H1 (cell line): ENCODE measurements at regions not wholly inside any gene's neighbourhood (a gene's known extent, or its start where the extent isn't known, plus 50 kb on each side); places are given as distances from the start of the nearest gene placed in this dataset.

Experiments used
- CTCF ChIA-PET: fragments of 300-600 bp; sonication (Branson Sonifier 250); formaldehyde crosslinking; loops from one replicate; lab custom pipeline; 2021; ENCODE audit not compliant: partially characterized antibody; lab: Charles Lee
- POLR2A ChIA-PET: fragments of 300-600 bp; sonication (Branson Sonifier 250); formaldehyde crosslinking; loops from one replicate; lab custom pipeline; 2021; ENCODE audit warnings: inconsistent platforms; ENCODE audit not compliant: partially characterized antibody; lab: Charles Lee
- DNase-seq, 2 experiments: peaks; one replicate each; pipeline versions ENCODE4 v3.0.0 to v3.0.0-alpha.2; 2010 to 2022; ENCODE audit warnings: low spot score in 2 of 2, low read depth in 1 of 2, mixed read lengths in 1 of 2
- FAIRE-seq: peaks from 2 replicates; lab custom pipeline; 2011; peaks lifted over from hg19 to GRCh38; lab: Jason Lieb, UNC
- H2AFZ ChIP-seq: 2 replicates; pipeline ENCODE4 v1.8.1; 2012; ENCODE audit warnings: low read length, inconsistent platforms
- H2AK5ac ChIP-seq: 2 replicates; pipeline ENCODE4 v1.6.1; 2013; ENCODE audit warnings: low read depth, low read length
- H2BK120ac ChIP-seq: replicated peaks from 2 replicates; pipeline ENCODE3; 2013; ENCODE audit warnings: low read depth, low read length, inconsistent platforms
- H2BK12ac ChIP-seq: 2 replicates; pipeline ENCODE4 v1.6.1; 2013; ENCODE audit warnings: low read depth, low read length
- H2BK15ac ChIP-seq: 2 replicates; pipeline ENCODE4 v1.6.1; 2013; ENCODE audit warnings: low read length
- H2BK20ac ChIP-seq: 2 replicates; pipeline ENCODE4 v1.6.1; 2013; ENCODE audit warnings: low read length
- H2BK5ac ChIP-seq: 2 replicates; pipeline ENCODE4 v1.6.1; 2013; ENCODE audit warnings: low read depth, low read length
- H3K14ac ChIP-seq: 2 replicates; pipeline ENCODE4 v1.6.1; 2013; ENCODE audit warnings: inconsistent platforms; ENCODE audit not compliant: insufficient read length
- H3K18ac ChIP-seq: 2 replicates; pipeline ENCODE4 v1.6.1; 2013; ENCODE audit warnings: low read length; ENCODE audit errors: extremely low read depth
- H3K23ac ChIP-seq: 2 replicates; pipeline ENCODE4 v1.6.1; 2013; ENCODE audit warnings: inconsistent platforms; ENCODE audit not compliant: insufficient read length
- H3K23me2 ChIP-seq: 2 replicates; pipeline ENCODE4 v1.6.1; 2013; ENCODE audit warnings: low read depth, low read length
- H3K27ac ChIP-seq: 2 replicates; pipeline ENCODE4 v1.6.1; 2011; ENCODE audit warnings: low read depth, low read length, inconsistent platforms
- H3K27me3 ChIP-seq, 4 experiments: replicated peaks in 1 of 4; 1 replicate in 1 of 4; 2 replicates in 3 of 4; pipeline versions ENCODE4 v1.6.1 to v1.8.1; 2011 to 2013; ENCODE audit warnings: low read length in 3 of 4, mild to moderate bottlenecking in 3 of 4, inconsistent platforms in 2 of 4, mixed read lengths in 2 of 4, moderate library complexity in 1 of 4; ENCODE audit not compliant: control insufficient read depth in 3 of 4, insufficient read depth in 3 of 4; ENCODE audit errors: extremely low read depth in 1 of 4
- H3K36me3 ChIP-seq, 4 experiments: 2 replicates each; pipeline versions ENCODE4 v1.6.1 to v1.8.1; 2011 to 2013; ENCODE audit warnings: mild to moderate bottlenecking in 4 of 4, low read length in 3 of 4, moderate library complexity in 2 of 4, control low read depth in 1 of 4, inconsistent platforms in 1 of 4; ENCODE audit not compliant: insufficient read depth in 4 of 4, control insufficient read depth in 2 of 4
- H3K4ac ChIP-seq: replicated peaks from 2 replicates; pipeline ENCODE3; 2013; ENCODE audit warnings: low read length, low read depth, mixed read lengths, inconsistent platforms; ENCODE audit not compliant: insufficient read length
- H3K4me1 ChIP-seq, 4 experiments: replicated peaks in 1 of 4; 1 replicate in 1 of 4; 2 replicates in 3 of 4; pipeline versions ENCODE4 v1.6.1 to v1.8.1; 2011 to 2013; ENCODE audit warnings: low read length in 3 of 4, inconsistent platforms in 2 of 4, mixed read lengths in 1 of 4; ENCODE audit not compliant: insufficient read depth in 4 of 4, control insufficient read depth in 3 of 4
- H3K4me2 ChIP-seq, 2 experiments: 2 replicates each; pipeline versions ENCODE4 v1.6.1 to v1.8.1; 2011 to 2013; ENCODE audit warnings: low read depth in 2 of 2, low read length in 2 of 2, control low read depth in 1 of 2, inconsistent platforms in 1 of 2, mild to moderate bottlenecking in 1 of 2; ENCODE audit not compliant: insufficient read depth in 1 of 2
- H3K4me3 ChIP-seq, 4 experiments: fragments of 200-600, 300-600 bp in 1 of 4; sonication (generic), shearing (Covaris generic), sonication (Bioruptor Twin) in 1 of 4; 2 replicates each; pipeline versions ENCODE4 v1.5.1 to v1.8.1; 2011 to 2016; ENCODE audit warnings: low read length in 4 of 4, low read depth in 3 of 4, control low read depth in 2 of 4, inconsistent platforms in 2 of 4, mild to moderate bottlenecking in 2 of 4, mixed read lengths in 1 of 4, moderate library complexity in 1 of 4; ENCODE audit not compliant: insufficient read depth in 2 of 4; ENCODE audit errors: extremely low read depth in 1 of 4
- H3K56ac ChIP-seq: replicated peaks from 2 replicates; pipeline ENCODE3; 2013; ENCODE audit warnings: low read depth, mild to moderate bottlenecking, mixed read lengths, low read length, inconsistent platforms; ENCODE audit not compliant: insufficient read length
- H3K79me1 ChIP-seq: 2 replicates; pipeline ENCODE4 v1.6.1; 2013; ENCODE audit warnings: low read depth, low read length, control low read depth
- H3K79me2 ChIP-seq, 2 experiments: 2 replicates each; pipeline versions ENCODE4 v1.6.1 to v1.8.1; 2012 to 2013; ENCODE audit warnings: low read length in 2 of 2, mild to moderate bottlenecking in 2 of 2, inconsistent platforms in 1 of 2; ENCODE audit not compliant: insufficient read depth in 2 of 2, control insufficient read depth in 1 of 2
- H3K9ac ChIP-seq, 4 experiments: replicated peaks in 1 of 4; 1 replicate in 1 of 4; 2 replicates in 3 of 4; pipeline versions ENCODE4 v1.6.1 to v1.8.1; 2011 to 2013; ENCODE audit warnings: low read depth in 3 of 4, low read length in 3 of 4, control low read depth in 2 of 4, mild to moderate bottlenecking in 2 of 4, moderate library complexity in 2 of 4, inconsistent platforms in 1 of 4; ENCODE audit errors: extremely low read depth in 1 of 4
- H3K9me3 ChIP-seq, 2 experiments: 2 replicates each; pipeline versions ENCODE4 v1.6.1 to v1.8.1; 2012 to 2013; ENCODE audit warnings: mild to moderate bottlenecking in 2 of 2, moderate library complexity in 2 of 2, control low read depth in 1 of 2, inconsistent platforms in 1 of 2, low read depth in 1 of 2, low read length in 1 of 2, mixed read lengths in 1 of 2; ENCODE audit not compliant: insufficient read depth in 2 of 2
- H4K20me1 ChIP-seq, 2 experiments: replicated peaks in 1 of 2; 2 replicates each; pipeline versions ENCODE3 to v1.8.1; 2011 to 2013; ENCODE audit warnings: inconsistent platforms in 2 of 2, low read length in 2 of 2, mild to moderate bottlenecking in 1 of 2; ENCODE audit not compliant: insufficient read depth in 2 of 2, control insufficient read depth in 1 of 2
- H4K5ac ChIP-seq: 2 replicates; pipeline ENCODE4 v1.6.1; 2013; ENCODE audit warnings: low read length, low read depth, mixed read lengths, inconsistent platforms; ENCODE audit not compliant: insufficient read length
- H4K8ac ChIP-seq: 2 replicates; pipeline ENCODE4 v1.8.0; 2013; ENCODE audit warnings: mild to moderate bottlenecking, moderate library complexity, low read length, inconsistent platforms; ENCODE audit not compliant: insufficient read depth; ENCODE audit errors: extremely low read depth
- H4K91ac ChIP-seq: replicated peaks from 2 replicates; pipeline ENCODE3; 2013; ENCODE audit warnings: low read length, mixed read lengths, inconsistent platforms; ENCODE audit not compliant: insufficient read length
- CHD1 ChIP-seq: IDR thresholded peaks from 2 replicates; pipeline ENCODE4 v1.6.1; 2012; ENCODE audit warnings: low read depth, low read length, improper control_type of control experiment
- EGR1 ChIP-seq: IDR thresholded peaks from 2 replicates; pipeline ENCODE4 v1.6.1; 2011; ENCODE audit warnings: low read depth, low read length, borderline replicate concordance
- EZH2 ChIP-seq: fragments of 200-600 bp; sonication (generic); IDR thresholded peaks from 2 replicates; pipeline ENCODE4 v1.7.1; 2012; ENCODE audit warnings: low read depth, mild to moderate bottlenecking, moderate library complexity, low read length, inconsistent platforms; ENCODE audit not compliant: severe bottlenecking
- HDAC6 ChIP-seq: IDR thresholded peaks from one replicate; pipeline ENCODE4 v1.7.1; 2012; ENCODE audit warnings: low read depth, mild to moderate bottlenecking, inconsistent platforms, low read length, moderate library complexity
- KDM5A ChIP-seq: fragments of 200-600 bp; IDR thresholded peaks from 2 replicates; pipeline ENCODE4 v1.7.1; 2012; ENCODE audit warnings: mild to moderate bottlenecking, low read length, inconsistent platforms, mixed read lengths
- PHF8 ChIP-seq: fragments of 200-600 bp; sonication (generic); conservative IDR thresholded peaks from 2 replicates; pipeline ENCODE4 v1.7.1; 2012; ENCODE audit warnings: low read depth, mild to moderate bottlenecking, inconsistent platforms, low read length, moderate library complexity
- POU5F1 ChIP-seq: IDR thresholded peaks from 2 replicates; pipeline ENCODE4 v1.6.1; 2011; ENCODE audit warnings: low read depth, mild to moderate bottlenecking, low read length, moderate library complexity
- RAD21 ChIP-seq, 2 experiments: IDR thresholded peaks in 1 of 2; conservative IDR thresholded peaks in 1 of 2; 2 replicates each; pipeline ENCODE4 v1.6.1; 2011; ENCODE audit warnings: low read depth in 2 of 2, low read length in 2 of 2, improper control_type of control experiment in 1 of 2, inconsistent platforms in 1 of 2, mild to moderate bottlenecking in 1 of 2, moderate library complexity in 1 of 2
- RBBP5 ChIP-seq: IDR thresholded peaks from 2 replicates; pipeline ENCODE4 v1.7.1; 2012; ENCODE audit warnings: low read depth, mild to moderate bottlenecking, inconsistent platforms, low read length, moderate library complexity, borderline replicate concordance
- SIX5 ChIP-seq: IDR thresholded peaks from 2 replicates; pipeline ENCODE4 v1.6.1; 2011; ENCODE audit warnings: mild to moderate bottlenecking, low read depth, low read length
- SP2 ChIP-seq: IDR thresholded peaks from 2 replicates; pipeline ENCODE4 v1.6.1; 2012; ENCODE audit warnings: mild to moderate bottlenecking, low read length, inconsistent platforms
- SUZ12 ChIP-seq: fragments of 200-600 bp; sonication (generic); IDR thresholded peaks from 2 replicates; pipeline ENCODE4 v1.6.1; 2012; ENCODE audit warnings: mild to moderate bottlenecking, inconsistent platforms, low read length, moderate library complexity, mixed read lengths
- TCF12 ChIP-seq: IDR thresholded peaks from 2 replicates; pipeline ENCODE4 v1.6.1; 2011; ENCODE audit warnings: low read depth, mild to moderate bottlenecking, low read length
- WGBS, 2 experiments: shearing (Covaris generic) in 1 of 2; methylation state at CpG; one replicate each; pipeline versions ENCODE4 v1.1.6 to v1.1.7; 2013 to 2015; ENCODE audit warnings: low lambda C conversion rate in 2 of 2, mixed read lengths in 2 of 2, inconsistent platforms in 1 of 2, low coverage in 1 of 2, missing lambda C conversion rate in 1 of 2; ENCODE audit not compliant: insufficient replicate concordance in 2 of 2, insufficient coverage in 1 of 2, insufficient read length in 1 of 2; ENCODE audit errors: extremely low coverage in 1 of 2, missing lambda C conversion rate in 1 of 2; 5-methylcytosine and 5-hydroxymethylcytosine counted together

DNA sequence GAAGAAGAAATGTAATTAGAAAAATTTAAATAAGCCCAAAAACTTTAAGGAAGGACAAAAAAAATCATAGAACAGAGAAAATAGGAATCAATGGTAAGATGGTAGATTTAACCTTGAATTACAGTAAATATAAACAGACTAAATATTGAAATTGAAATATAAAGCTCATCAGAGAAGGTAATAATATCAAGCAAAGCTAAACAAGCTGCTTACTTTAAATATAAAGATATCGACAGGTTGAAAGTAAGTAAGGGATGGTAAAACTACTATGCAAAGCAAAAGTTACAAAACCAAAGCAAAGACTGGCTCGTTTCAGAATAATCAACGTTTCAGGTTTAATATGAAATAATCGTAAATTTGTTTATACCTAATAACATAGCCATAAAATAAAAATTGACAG, 137.0 kb upstream of the KCNJ15 start:
- H4K91ac ChIP-seq: no peak overlapping the region
- ChIA-PET POLR2A (no interaction called here), CTCF (interaction anchor here (0.6 kb wide), 1 partner anchor 1744 kb away, joined by 3 read pairs; no protein-coding TSS in a partner anchor)
- H2BK15ac ChIP-seq: no peak overlapping the region
- H3K27ac ChIP-seq: no peak overlapping the region
- no peak overlapping the region for H2BK20ac ChIP-seq
- peaks cover 0 to 2% of the 10 kb centered on the region in 2 experiments for H4K20me1 ChIP-seq
- WGBS, 2 experiments: 89% methylated on average over 4 of the region's 4 CpGs; no CpG with 5 or more reads in 1 of the 2 experiments
- no peaks in the 10 kb centered on the region; a peak in 1 of 8 replicates for H3K36me3 ChIP-seq
- FAIRE-seq (no peak), DNase-seq (no peak)
- no peak overlapping the region for H3K14ac ChIP-seq
- no peaks in the 10 kb centered on the region for H3K4me1 ChIP-seq
- H3K27me3 ChIP-seq: no peaks in the 10 kb centered on the region
- no peak overlapping the region for H3K9ac ChIP-seq
- H2BK12ac ChIP-seq: no peak overlapping the region
- H3K4ac ChIP-seq: no peak overlapping the region
- H2BK120ac ChIP-seq: no peak overlapping the region
- no peak overlapping the region for H3K23ac ChIP-seq
- H3K4me3 ChIP-seq: no peak overlapping the region
- H4K5ac ChIP-seq: no peak overlapping the region
- H3K79me2 ChIP-seq: no peaks in the 10 kb centered on the region
- H3K4me2 ChIP-seq: no peak overlapping the region
- H3K9me3 ChIP-seq: no peaks in the 10 kb centered on the region
- no peaks in the 10 kb centered on the region; the same call in 1 of the 2 replicates for H3K23me2 ChIP-seq
- no peak overlapping the region for H3K56ac ChIP-seq
- no peak overlapping the region for H2AK5ac ChIP-seq
- H4K8ac ChIP-seq: no peak overlapping the region
- no peak overlapping the region for H2AFZ ChIP-seq
- no peaks in the 10 kb centered on the region for H3K79me1 ChIP-seq
- H3K18ac ChIP-seq: no peak overlapping the region
- H2BK5ac ChIP-seq: no peak overlapping the region
- TF ChIP-seq SP2 (no peak), PHF8 (no peak), TCF12 (no peak), CHD1 (no peak), SUZ12 (no peak), KDM5A (no peak), HDAC6 (no peak), RAD21 (IDR thresholded peaks at IDR 0.05 in 1 of 2, conservative IDR thresholded peaks at IDR 0.05 in 1 of 2; ENCODE audit: low read depth in 2 of 2, low read length in 2 of 2) (no peak), RBBP5 (no peak), SIX5 (no peak), EZH2 (no peak), POU5F1 (no peak), EGR1 (no peak)
